ENCODE measurements at regions not wholly inside any gene's neighbourhood (a gene's known extent, or its start where the extent isn't known, plus 50 kb on each side); places are given as distances from the start of the nearest gene placed in this dataset.

DNA sequence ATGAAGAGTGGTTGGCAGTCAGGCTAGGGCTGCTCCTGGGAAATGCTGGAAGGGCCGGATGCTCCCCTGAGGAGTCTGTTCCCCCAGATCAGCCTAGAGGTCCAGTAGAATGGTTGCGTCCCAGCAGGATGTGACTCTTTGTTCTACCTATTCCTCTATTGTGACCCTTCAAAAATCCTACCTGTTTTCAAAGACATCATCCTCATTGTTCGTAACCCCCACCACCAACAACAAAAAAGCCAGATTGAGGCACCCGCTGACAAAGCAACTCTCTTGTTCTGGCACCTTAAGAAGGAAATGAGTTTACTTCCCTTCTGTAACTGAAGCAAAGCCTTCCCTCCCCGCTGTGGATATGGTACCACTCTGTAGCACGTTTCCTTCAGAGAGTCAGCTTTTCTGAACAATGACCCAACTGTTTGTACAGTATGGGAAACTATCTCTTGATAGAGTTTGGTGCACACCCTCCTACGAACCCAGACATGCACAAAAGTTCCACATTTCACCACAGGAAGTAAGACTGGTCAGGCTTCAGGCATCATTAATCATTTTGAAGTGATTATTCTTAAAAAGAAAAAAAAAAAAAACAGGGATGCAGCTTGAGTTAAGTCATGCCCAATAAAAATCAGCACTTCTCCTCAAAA is 207.2 kb downstream of the ENC1 start:
- peaks cover 7% of the 10 kb centered on the region for H3K4me1 Mint-ChIP-seq
- no peak overlapping the region for H3K4me3 Mint-ChIP-seq
- peak; percentile 67 for ATAC-seq

DNA sequence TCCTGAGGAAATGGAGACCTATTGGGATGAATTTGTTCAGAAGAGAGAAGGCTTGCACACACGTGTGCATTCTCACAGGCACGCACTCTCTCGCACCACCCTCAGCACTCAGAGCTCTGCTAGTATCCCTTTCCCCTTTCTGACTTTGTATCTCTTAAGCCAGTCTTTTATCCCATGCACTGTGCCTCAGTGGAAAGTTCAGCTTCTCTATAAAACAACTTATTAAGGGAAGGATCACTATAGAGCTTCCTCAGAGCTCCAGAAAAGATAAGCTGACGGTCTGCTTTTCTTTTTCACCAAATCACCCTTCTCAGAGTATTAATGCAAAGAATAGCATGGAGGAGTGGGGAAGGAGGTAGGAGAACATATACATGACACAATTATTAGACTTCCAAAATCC is 207.8 kb downstream of the ENC1 start:
- Mint-ChIP-seq H3K4me1 (peaks cover 7% of the 10 kb centered on the region), H3K27me3 (peaks cover 49% of the 10 kb centered on the region), H3K36me3 (no peaks in the 10 kb centered on the region), H3K4me3 (no peak overlapping the region), H3K27ac (no peak overlapping the region), H3K9me3 (peaks cover 3% of the 10 kb centered on the region)
- ATAC-seq: no peak

More for the DNA sequence above, 207.2 kb downstream of the ENC1 start:
- H3K27me3 Mint-ChIP-seq: peaks cover 49% of the 10 kb centered on the region
- no peak overlapping the region for H3K27ac Mint-ChIP-seq
- no peaks in the 10 kb centered on the region for H3K36me3 Mint-ChIP-seq
- H3K9me3 Mint-ChIP-seq: peaks cover 3% of the 10 kb centered on the region

DNA sequence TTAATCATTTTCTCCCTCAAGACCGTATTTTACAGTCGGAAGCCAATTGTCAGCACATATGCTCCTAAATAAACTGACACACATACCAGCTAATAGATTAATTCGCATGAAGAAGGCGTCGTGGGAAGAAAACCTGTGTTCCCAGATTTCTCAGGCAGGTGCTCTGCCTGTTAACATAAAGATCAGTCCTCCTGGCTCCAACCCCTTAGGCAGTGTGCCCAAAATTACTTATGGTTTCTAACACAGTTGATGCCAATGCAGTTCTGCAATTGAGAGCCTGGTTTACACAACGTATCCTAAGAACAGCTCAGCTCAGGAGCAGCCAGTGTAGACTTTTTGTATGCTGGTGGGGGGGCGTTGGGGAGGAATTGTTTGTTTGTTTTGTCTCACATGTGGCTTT is 208.3 kb downstream of the ENC1 start:
- no peaks in the 10 kb centered on the region for H3K9me3 Mint-ChIP-seq
- no peaks in the 10 kb centered on the region for H3K36me3 Mint-ChIP-seq
- no peak overlapping the region for H3K27ac Mint-ChIP-seq
- peaks cover 7% of the 10 kb centered on the region for H3K4me1 Mint-ChIP-seq
- H3K4me3 Mint-ChIP-seq: no peak overlapping the region
- peaks cover 49% of the 10 kb centered on the region for H3K27me3 Mint-ChIP-seq
- no peak for ATAC-seq

DNA sequence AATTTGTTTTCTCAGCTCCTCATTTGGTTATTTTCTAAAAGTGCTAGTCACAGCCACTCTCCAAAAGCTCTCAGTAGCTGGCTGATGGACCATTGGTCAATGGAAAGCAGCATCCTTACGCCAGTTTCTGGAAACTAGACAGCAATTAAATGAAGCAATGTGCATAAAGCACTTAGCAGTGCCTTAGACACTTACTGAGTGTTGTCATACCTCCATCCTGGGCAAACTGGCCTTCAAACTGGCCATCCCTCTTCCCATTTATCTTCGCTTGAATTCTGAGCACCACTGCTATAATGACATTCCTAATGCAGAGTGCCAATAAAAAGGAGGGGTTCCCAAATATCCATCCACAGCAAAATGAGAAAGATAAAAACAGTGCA is 209.2 kb downstream of the ENC1 start:
- Mint-ChIP-seq H3K9me3 (no peaks in the 10 kb centered on the region), H3K4me1 (peaks cover 7% of the 10 kb centered on the region), H3K4me3 (no peak overlapping the region), H3K36me3 (no peaks in the 10 kb centered on the region), H3K27ac (no peak overlapping the region), H3K27me3 (peaks cover 42% of the 10 kb centered on the region)
- no peak for ATAC-seq

DNA sequence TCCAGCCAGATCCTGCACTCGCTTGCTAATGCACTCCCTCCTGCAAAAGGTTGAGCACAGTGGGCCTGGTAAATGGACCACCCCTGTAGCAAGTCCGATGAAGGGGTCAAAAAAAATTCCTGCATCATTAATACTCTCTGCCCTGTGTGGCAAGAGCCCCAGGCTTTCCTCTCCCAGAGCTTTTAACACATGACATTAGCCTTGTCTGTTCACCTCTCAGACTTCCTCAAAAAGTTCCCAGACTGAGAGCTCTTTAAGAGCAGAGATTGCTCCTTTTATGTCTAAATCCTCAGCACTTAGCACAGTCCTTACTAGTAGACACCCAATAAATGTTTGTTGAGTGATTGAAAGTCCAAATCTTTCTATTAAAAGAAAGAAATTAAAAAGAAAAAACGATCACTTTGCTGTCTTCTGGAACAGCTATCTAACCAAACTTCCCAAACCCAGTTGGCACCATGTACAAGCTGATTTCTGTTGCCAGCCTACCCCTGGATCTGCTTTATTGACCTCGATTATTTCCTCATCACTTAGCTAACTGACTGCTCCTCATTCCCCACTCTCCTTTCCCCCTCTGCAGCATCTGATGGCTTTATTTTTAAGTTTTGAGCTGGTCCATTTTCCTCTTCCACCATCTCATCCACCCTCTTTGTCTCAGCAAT is 209.8 kb downstream of the ENC1 start:
- Mint-ChIP-seq H3K9me3 (no peaks in the 10 kb centered on the region), H3K4me3 (no peak overlapping the region)

DNA sequence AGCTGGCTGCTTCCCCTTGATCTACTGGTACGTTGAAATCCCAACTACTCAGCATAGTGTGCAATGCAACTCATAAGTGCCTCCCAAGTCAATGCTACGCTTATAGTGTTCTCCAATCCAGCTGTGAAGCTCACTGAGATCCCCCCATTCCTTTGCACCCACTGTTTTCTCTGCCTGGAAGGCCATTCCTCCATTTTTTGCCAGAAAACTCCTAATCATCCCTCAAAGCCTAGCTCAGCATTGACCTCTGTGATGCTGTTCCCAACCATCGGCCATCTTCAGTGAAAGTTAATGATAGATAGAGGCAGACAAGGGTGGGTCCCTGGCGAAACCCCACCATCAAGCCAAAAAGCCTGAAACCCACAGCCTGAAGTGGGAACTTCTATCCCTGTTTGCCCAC is 211.0 kb downstream of the ENC1 start:
- H3K27me3 Mint-ChIP-seq: peaks cover 47% of the 10 kb centered on the region
- no peaks in the 10 kb centered on the region for H3K36me3 Mint-ChIP-seq
- ATAC-seq: no peak
- H3K4me1 Mint-ChIP-seq: peaks cover 7% of the 10 kb centered on the region
- H3K27ac Mint-ChIP-seq: no peak overlapping the region
- no peak overlapping the region for H3K4me3 Mint-ChIP-seq
- H3K9me3 Mint-ChIP-seq: no peaks in the 10 kb centered on the region

More for the DNA sequence above, 209.8 kb downstream of the ENC1 start:
- Mint-ChIP-seq H3K27me3 (peaks cover 40% of the 10 kb centered on the region), H3K27ac (no peak overlapping the region), H3K4me1 (peaks cover 7% of the 10 kb centered on the region), H3K36me3 (no peaks in the 10 kb centered on the region)
- ATAC-seq: no peak

DNA sequence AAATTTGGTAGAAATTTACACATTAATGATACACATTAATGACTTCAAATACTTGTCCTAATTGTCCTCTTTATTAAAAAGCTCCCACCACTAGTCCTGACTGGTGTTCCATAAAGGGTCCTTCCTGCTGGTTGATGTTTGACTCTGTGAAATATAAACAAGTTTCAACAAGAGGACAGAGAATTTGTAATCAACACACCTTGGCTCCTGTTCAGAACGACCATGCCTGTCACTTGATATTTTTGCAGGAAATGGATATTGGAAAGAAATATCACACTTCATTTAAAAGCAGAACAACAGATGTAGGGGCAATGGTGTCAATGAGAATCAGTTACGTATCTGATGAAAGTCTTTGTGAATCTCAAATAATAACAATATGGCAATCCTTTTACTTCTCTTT is 211.7 kb downstream of the ENC1 start:
- Mint-ChIP-seq H3K27ac (no peak overlapping the region), H3K4me1 (peaks cover 7% of the 10 kb centered on the region), H3K36me3 (no peaks in the 10 kb centered on the region), H3K27me3 (peaks cover 47% of the 10 kb centered on the region), H3K4me3 (no peak overlapping the region), H3K9me3 (no peaks in the 10 kb centered on the region)
- no peak for ATAC-seq

DNA sequence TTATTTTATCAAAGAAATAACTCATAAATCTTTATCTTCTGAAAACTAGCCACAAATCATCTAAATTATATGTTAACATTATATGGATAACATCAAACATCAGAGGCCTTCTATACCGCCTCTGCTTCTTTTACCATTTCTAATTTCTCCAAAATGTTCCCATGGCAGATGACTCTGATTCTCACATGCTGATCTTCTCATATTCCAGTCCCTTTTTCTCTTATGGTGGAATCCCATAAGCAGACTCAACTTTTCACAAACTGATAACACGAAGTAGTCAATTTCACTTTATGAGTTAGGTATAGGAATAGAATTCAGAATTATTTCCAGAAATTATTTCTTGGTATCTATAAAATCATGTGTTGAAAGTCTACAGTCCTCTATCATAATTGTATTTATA is 212.3 kb downstream of the ENC1 start:
- peaks cover 3% of the 10 kb centered on the region for H3K4me1 Mint-ChIP-seq
- H3K27ac Mint-ChIP-seq: no peak overlapping the region
- peaks cover 1% of the 10 kb centered on the region for H3K9me3 Mint-ChIP-seq
- peaks cover 2% of the 10 kb centered on the region for H3K36me3 Mint-ChIP-seq
- peaks cover 51% of the 10 kb centered on the region for H3K27me3 Mint-ChIP-seq
- ATAC-seq: no peak
- H3K4me3 Mint-ChIP-seq: no peak overlapping the region

DNA sequence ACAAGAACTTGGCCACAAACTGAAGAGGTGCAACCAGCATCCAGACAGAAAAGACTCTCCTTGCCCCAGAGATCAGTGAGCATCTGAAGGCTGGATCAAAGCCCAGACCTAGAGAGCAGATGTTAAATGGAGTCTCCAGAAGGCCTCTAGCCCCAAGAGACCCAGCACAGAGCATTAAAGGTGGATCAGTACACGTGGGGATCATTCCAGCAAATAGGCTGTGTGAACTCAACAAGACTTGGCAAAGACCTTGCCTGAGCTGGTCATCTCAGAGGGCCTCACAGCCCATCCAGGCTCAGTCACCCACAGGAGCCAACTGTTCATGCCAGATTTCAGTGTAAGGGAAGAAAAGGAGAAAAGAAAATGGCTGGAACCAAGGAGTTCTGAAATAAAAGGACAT is 214.0 kb downstream of the ENC1 start:
- no peak for ATAC-seq
- H3K4me3 Mint-ChIP-seq: no peak overlapping the region
- peaks cover 6% of the 10 kb centered on the region for H3K36me3 Mint-ChIP-seq
- peaks cover 4% of the 10 kb centered on the region for H3K9me3 Mint-ChIP-seq
- no peak overlapping the region for H3K27ac Mint-ChIP-seq
- peaks cover 6% of the 10 kb centered on the region for H3K4me1 Mint-ChIP-seq
- peaks cover 54% of the 10 kb centered on the region for H3K27me3 Mint-ChIP-seq

DNA sequence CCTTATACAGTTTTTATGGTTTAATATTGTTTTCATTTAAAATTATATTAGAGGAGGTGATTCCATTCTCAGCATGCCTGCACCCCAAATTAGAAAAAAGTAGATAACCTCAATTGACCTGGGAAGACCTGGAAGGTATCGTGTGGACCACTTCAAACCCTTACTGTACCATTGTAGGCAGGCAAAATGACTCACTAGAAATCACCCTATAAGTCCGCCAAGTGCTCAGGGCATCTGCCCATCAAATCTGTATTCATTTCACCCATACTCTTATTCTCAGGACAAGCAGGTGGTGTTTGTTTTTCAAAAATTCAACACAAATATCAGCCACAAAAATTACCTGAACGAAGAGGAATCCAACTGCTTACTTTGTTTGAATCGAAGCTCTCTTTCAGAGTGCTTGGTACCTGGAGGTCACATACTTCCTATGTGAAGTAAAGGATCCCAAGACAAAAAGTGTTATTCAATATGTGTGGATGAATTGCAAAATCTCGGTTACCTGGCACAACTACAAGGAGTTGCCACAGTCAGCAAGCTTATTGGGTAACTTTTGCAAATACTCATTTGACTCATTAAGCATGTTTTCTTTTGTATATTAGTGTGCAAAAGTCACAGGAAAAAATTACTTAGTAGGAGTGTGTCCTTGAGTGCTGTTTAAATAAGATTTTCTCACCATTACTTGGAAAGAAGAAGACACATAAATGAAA is 216.2 kb downstream of the ENC1 start:
- peaks cover 4% of the 10 kb centered on the region for H3K9me3 Mint-ChIP-seq
- H3K27ac Mint-ChIP-seq: no peak overlapping the region
- no peak overlapping the region for H3K4me3 Mint-ChIP-seq
- ATAC-seq: no peak
- H3K4me1 Mint-ChIP-seq: peaks cover 6% of the 10 kb centered on the region
- peaks cover 6% of the 10 kb centered on the region for H3K36me3 Mint-ChIP-seq
- H3K27me3 Mint-ChIP-seq: peaks cover 32% of the 10 kb centered on the region

DNA sequence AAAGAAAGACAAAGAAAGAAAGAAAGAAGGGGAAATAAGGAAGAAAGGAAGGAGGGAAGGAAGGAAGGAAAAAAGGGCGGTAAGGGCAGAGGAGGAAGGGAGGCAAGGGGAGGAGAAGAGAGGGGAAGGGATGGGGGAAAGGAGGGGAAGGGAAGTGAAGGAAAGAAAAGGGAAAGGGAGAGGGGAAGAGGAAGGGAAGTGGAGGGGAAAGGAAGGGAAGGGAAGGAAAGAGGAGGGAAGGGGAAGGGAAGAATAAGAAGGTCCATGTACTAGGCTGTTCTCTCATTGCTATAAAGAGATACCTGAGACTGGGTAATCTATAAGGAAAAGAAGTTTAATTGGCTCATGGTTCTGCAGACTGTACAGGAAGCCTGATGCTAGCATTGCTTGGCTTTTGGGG is 217.1 kb downstream of the ENC1 start:
- peaks cover 35% of the 10 kb centered on the region for H3K27me3 Mint-ChIP-seq
- ATAC-seq: no peak
- peaks cover 6% of the 10 kb centered on the region for H3K36me3 Mint-ChIP-seq
- peaks cover 4% of the 10 kb centered on the region for H3K9me3 Mint-ChIP-seq
- H3K27ac Mint-ChIP-seq: no peak overlapping the region
- peaks cover 6% of the 10 kb centered on the region for H3K4me1 Mint-ChIP-seq
- H3K4me3 Mint-ChIP-seq: no peak overlapping the region

DNA sequence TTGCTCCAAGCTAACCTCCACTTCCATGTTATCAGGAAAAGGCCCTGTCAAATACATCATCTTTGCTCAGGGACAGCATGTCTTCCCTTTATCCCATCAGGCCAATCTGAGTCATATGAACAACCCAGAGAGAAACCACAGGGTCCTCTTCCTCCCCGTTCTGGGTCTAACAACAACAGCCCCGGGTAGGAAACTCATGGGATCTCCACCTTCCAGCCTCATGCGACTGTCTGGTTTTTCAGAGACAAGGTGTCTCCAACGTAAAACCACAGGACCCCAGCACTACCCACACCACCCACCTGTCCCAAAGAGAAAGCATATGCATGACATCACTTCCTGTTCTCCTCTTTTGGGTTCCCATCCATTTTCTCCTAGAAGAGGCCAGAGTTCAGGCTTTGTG is 217.9 kb downstream of the ENC1 start:
- H3K36me3 Mint-ChIP-seq: peaks cover 6% of the 10 kb centered on the region
- peaks cover 4% of the 10 kb centered on the region for H3K9me3 Mint-ChIP-seq
- H3K27ac Mint-ChIP-seq: no peak overlapping the region
- no peak for ATAC-seq
- H3K27me3 Mint-ChIP-seq: peaks cover 39% of the 10 kb centered on the region
- no peak overlapping the region for H3K4me3 Mint-ChIP-seq
- peaks cover 6% of the 10 kb centered on the region for H3K4me1 Mint-ChIP-seq

DNA sequence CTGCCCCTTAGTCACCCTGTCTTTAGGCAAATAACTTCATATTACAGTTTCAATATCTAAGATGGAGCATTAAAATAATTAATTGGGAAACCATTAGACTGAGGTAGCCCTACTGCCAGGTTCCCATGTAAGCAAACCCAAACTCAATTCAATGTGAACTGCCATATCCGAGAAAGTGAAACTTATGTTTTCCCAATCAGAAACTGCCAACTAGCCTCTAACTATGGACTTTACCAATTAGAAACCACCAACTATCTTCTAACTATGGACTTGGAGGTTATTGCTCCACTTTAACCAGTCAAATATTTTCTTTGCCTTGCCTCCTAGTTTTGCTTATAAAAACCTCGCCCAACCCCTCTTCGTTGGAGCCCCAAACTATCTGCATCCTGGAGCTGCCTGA is 218.5 kb downstream of the ENC1 start:
- ATAC-seq: no peak
- no peak overlapping the region for H3K4me3 Mint-ChIP-seq

DNA sequence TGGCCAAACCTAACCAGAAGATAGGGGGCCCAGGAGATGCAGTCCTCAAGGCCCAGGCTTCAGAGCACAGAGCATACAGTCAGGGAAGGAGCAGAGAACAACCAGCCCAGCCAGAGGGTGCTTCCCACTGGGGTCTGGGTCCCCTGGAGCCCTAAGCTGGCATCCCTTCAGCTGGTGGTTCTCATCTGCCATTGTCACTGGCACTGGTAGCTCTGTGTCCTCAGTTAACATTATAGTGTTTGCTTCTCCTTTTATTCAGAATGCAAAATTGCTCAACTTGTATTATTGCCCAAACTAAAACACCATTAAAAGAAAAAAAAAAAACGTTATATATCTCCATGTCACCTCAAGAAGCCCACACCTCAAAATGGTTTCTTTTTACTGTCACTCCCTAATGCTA is 219.2 kb downstream of the ENC1 start:
- H3K27me3 Mint-ChIP-seq: peaks cover 39% of the 10 kb centered on the region
- peaks cover 4% of the 10 kb centered on the region for H3K9me3 Mint-ChIP-seq
- ATAC-seq: no peak
- no peak overlapping the region for H3K4me3 Mint-ChIP-seq
- peaks cover 6% of the 10 kb centered on the region for H3K36me3 Mint-ChIP-seq
- H3K27ac Mint-ChIP-seq: no peak overlapping the region
- peaks cover 6% of the 10 kb centered on the region for H3K4me1 Mint-ChIP-seq

More for the DNA sequence above, 218.5 kb downstream of the ENC1 start:
- Mint-ChIP-seq H3K4me1 (peaks cover 6% of the 10 kb centered on the region), H3K36me3 (peaks cover 6% of the 10 kb centered on the region), H3K9me3 (peaks cover 4% of the 10 kb centered on the region), H3K27me3 (peaks cover 39% of the 10 kb centered on the region), H3K27ac (no peak overlapping the region)

DNA sequence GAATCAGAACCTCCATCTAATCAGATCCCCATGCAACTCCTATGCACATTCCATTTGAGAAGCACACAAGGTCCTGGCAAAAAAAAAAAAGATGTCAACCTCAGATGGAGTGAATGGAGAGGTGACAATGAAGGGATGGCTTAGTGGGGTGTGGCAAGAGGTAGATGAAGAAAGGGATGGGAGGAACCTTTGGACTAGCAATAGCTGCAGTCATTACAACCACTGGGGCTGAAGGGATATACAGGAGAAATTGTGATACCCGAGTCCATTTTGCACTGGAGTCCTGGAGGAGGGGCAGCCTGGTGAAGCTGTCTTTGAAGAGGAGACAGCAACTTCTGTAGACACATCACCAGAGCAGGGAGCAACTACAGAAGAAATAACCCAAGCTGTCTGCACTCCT is 219.6 kb downstream of the ENC1 start:
- no peak overlapping the region for H3K4me3 Mint-ChIP-seq
- no peak overlapping the region for H3K27ac Mint-ChIP-seq

DNA sequence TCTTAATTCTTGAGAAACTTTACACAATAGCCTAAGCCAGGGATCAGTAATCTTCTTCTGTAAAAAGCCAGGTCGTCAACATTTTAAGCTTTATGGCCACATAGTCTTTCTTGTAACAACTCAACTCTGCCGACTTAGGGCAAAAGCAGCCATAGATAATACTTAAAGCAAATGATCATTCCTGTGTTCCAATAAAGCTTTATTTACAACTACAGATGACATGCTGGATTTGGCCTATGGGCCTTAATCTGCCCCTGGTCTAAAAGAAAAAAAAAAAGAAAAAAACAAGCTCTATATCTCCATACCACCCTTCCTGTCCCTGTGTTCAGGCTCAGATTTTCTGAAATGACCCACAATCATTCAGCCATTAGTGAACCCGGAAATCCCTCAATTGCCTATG is 220.3 kb downstream of the ENC1 start:
- ATAC-seq: no peak
- peaks cover 30% of the 10 kb centered on the region for H3K27me3 Mint-ChIP-seq
- H3K9me3 Mint-ChIP-seq: peaks cover 4% of the 10 kb centered on the region
- peaks cover 6% of the 10 kb centered on the region for H3K36me3 Mint-ChIP-seq
- H3K27ac Mint-ChIP-seq: no peak overlapping the region
- H3K4me1 Mint-ChIP-seq: peaks cover 6% of the 10 kb centered on the region
- no peak overlapping the region for H3K4me3 Mint-ChIP-seq

More for the DNA sequence above, 219.6 kb downstream of the ENC1 start:
- no peak for ATAC-seq
- Mint-ChIP-seq H3K4me1 (peaks cover 6% of the 10 kb centered on the region), H3K9me3 (peaks cover 4% of the 10 kb centered on the region), H3K36me3 (peaks cover 6% of the 10 kb centered on the region), H3K27me3 (peaks cover 37% of the 10 kb centered on the region)

Measured in stimulated activated memory B cell treated with anti-CD40 and anti-IgM and Interleukin-4, amounts not matched to agents 10 μg/mL and 1 μg/mL and 100 μg/mL, for 72 hours (primary cell).